Astrocyte (in vitro differentiated cells and primary cell): ENCODE measurements at regions not wholly inside any gene's neighbourhood (a gene's known extent, or its start where the extent isn't known, plus 50 kb on each side); places are given as distances from the start of the nearest gene placed in this dataset.

Experiments used
- DNase-seq: peaks from one replicate; pipeline ENCODE4 v3.0.0-alpha.2; 2010; ENCODE audit warnings: low read depth
- FAIRE-seq: peaks from 2 replicates; lab custom pipeline; 2011; peaks lifted over from hg19 to GRCh38; lab: Jason Lieb, UNC
- H2AFZ ChIP-seq: 2 replicates; pipeline ENCODE4 v1.6.0; 2012; ENCODE audit warnings: low read depth, low read length, inconsistent platforms
- H3K27ac ChIP-seq: 2 replicates; pipeline ENCODE4 v1.5.1; 2011; ENCODE audit warnings: low read depth, low read length, inconsistent platforms
- H3K27me3 ChIP-seq: 2 replicates; pipeline ENCODE4 v1.6.0; 2011; ENCODE audit warnings: low read length, inconsistent platforms; ENCODE audit not compliant: insufficient read depth
- H3K36me3 ChIP-seq: 2 replicates; pipeline ENCODE4 v1.5.1; 2011; ENCODE audit warnings: low read length, inconsistent platforms; ENCODE audit not compliant: insufficient read depth
- H3K4me1 ChIP-seq: 2 replicates; pipeline ENCODE4 v1.5.1; 2011; ENCODE audit warnings: low read length, inconsistent platforms; ENCODE audit not compliant: insufficient read depth
- H3K4me2 ChIP-seq: 2 replicates; pipeline ENCODE4 v1.6.0; 2012; ENCODE audit warnings: low read length, inconsistent platforms
- H3K4me3 ChIP-seq: 2 replicates; pipeline ENCODE4 v1.5.1; 2011; ENCODE audit warnings: low read depth, mild to moderate bottlenecking, low read length, inconsistent platforms; ENCODE audit not compliant: insufficient read depth
- H3K79me2 ChIP-seq: 2 replicates; pipeline ENCODE4 v1.6.0; 2012; ENCODE audit warnings: mild to moderate bottlenecking, low read length, inconsistent platforms; ENCODE audit not compliant: insufficient read depth
- H3K9ac ChIP-seq: 2 replicates; pipeline ENCODE4 v1.6.0; 2012; ENCODE audit warnings: mild to moderate bottlenecking, low read length, inconsistent platforms
- H3K9me3 ChIP-seq: 2 replicates; pipeline ENCODE4 v1.5.1; 2012; ENCODE audit warnings: low read depth, mild to moderate bottlenecking, low read length, inconsistent platforms; ENCODE audit not compliant: insufficient read depth
- H4K20me1 ChIP-seq: 2 replicates; pipeline ENCODE4 v1.6.0; 2012; ENCODE audit warnings: low read length, inconsistent platforms; ENCODE audit not compliant: insufficient read depth
- H3K27ac Mint-ChIP-seq: one replicate; pipeline ENCODE4 v1.8.0; 2021; ENCODE audit warnings: mild to moderate bottlenecking, mixed read lengths; ENCODE audit not compliant: unreplicated experiment
- H3K27me3 Mint-ChIP-seq: one replicate; pipeline ENCODE4 v1.8.0; 2021; ENCODE audit warnings: low read depth, mixed read lengths; ENCODE audit not compliant: unreplicated experiment
- H3K36me3 Mint-ChIP-seq: one replicate; pipeline ENCODE4 v1.8.0; 2021; ENCODE audit warnings: low read depth, mixed read lengths; ENCODE audit not compliant: unreplicated experiment
- H3K4me1 Mint-ChIP-seq: one replicate; pipeline ENCODE4 v1.8.0; 2021; ENCODE audit warnings: low read depth, mixed read lengths; ENCODE audit not compliant: unreplicated experiment
- H3K4me3 Mint-ChIP-seq: one replicate; pipeline ENCODE4 v1.8.0; 2021; ENCODE audit warnings: mild to moderate bottlenecking, moderate library complexity, mixed read lengths; ENCODE audit not compliant: unreplicated experiment
- H3K9me3 Mint-ChIP-seq: one replicate; pipeline ENCODE4 v1.8.0; 2021; ENCODE audit warnings: mild to moderate bottlenecking, mixed read lengths; ENCODE audit not compliant: unreplicated experiment
- EZH2 ChIP-seq: IDR thresholded peaks from 2 replicates; pipeline ENCODE4 v1.6.1; 2012; ENCODE audit warnings: mild to moderate bottlenecking, low read length, inconsistent platforms; ENCODE audit not compliant: insufficient read depth
- TF ChIP-seq, protein P1 (sequence below): IDR thresholded peaks from 2 replicates; pipeline ENCODE4 v1.5.1; 2011; ENCODE audit warnings: low read depth, mild to moderate bottlenecking, inconsistent platforms, low read length, moderate library complexity; ENCODE audit not compliant: insufficient read depth

DNA sequence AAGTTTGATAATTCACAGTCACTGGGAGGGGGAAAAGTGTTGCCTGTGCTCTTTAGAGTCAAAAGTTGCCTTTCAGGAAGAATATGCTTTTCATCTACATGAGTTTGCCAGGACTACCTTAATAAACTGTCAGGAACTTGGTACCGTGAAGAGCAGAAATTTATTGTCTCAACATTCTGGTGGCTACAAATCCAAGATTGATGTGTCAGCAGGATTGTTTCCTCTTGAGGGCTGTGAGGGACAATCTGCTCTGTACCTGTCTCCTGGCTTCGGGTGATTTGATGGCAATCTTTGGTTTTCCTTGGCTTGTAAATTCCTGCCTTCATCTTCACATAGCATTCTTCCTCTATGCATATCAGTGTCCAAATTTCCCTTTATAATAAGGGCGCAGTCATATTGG is 277.2 kb downstream of the PDGFC start:
- Mint-ChIP-seq H3K4me1 (peaks cover 3% of the 10 kb centered on the region), H3K9me3 (no peaks in the 10 kb centered on the region), H3K27me3 (no peaks in the 10 kb centered on the region), H3K36me3 (no peaks in the 10 kb centered on the region), H3K27ac (no peak overlapping the region), H3K4me3 (no peak overlapping the region)
- H4K20me1 ChIP-seq, result no peaks in the 10 kb centered on the region
- no peaks in the 10 kb centered on the region for H3K4me1 ChIP-seq
- H3K9me3 ChIP-seq, result no peaks in the 10 kb centered on the region
- FAIRE-seq, result no peak
- DNase-seq, result no peak
- H3K27ac ChIP-seq, result no peak overlapping the region
- H3K4me3 ChIP-seq, result no peak overlapping the region
- H2AFZ ChIP-seq, result no peak overlapping the region
- H3K79me2 ChIP-seq, result no peaks in the 10 kb centered on the region
- H3K27me3 ChIP-seq, result no peaks in the 10 kb centered on the region
- no peak overlapping the region for H3K4me2 ChIP-seq
- no peaks in the 10 kb centered on the region for H3K36me3 ChIP-seq
- no peak overlapping the region for H3K9ac ChIP-seq
- TF ChIP-seq, protein P1, sequence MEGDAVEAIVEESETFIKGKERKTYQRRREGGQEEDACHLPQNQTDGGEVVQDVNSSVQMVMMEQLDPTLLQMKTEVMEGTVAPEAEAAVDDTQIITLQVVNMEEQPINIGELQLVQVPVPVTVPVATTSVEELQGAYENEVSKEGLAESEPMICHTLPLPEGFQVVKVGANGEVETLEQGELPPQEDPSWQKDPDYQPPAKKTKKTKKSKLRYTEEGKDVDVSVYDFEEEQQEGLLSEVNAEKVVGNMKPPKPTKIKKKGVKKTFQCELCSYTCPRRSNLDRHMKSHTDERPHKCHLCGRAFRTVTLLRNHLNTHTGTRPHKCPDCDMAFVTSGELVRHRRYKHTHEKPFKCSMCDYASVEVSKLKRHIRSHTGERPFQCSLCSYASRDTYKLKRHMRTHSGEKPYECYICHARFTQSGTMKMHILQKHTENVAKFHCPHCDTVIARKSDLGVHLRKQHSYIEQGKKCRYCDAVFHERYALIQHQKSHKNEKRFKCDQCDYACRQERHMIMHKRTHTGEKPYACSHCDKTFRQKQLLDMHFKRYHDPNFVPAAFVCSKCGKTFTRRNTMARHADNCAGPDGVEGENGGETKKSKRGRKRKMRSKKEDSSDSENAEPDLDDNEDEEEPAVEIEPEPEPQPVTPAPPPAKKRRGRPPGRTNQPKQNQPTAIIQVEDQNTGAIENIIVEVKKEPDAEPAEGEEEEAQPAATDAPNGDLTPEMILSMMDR, result no peak
- no peak for TF ChIP-seq EZH2

DNA sequence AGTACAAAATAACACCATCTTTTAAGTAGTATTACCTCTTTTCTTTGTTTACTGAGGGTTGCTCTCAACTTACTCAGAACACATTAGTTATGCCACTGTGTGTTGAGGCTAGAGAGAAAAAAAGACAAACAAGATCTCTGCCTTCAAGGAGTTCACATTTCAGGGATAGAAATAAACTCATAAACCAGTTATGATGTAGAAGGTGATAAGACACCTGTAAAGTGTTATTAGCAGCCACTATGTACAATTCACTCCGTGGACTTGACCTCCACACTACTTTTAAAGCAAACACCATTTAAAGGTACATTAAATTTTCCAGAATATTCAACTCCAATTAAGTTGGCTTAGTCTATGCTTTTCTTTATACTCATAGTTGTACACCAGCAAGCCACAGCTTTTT is 278.0 kb downstream of the PDGFC start:
- Histone ChIP-seq H4K20me1 (no peaks in the 10 kb centered on the region), H3K79me2 (no peaks in the 10 kb centered on the region), H3K4me2 (no peak overlapping the region), H3K9ac (no peak overlapping the region), H2AFZ (no peak overlapping the region), H3K4me1 (no peaks in the 10 kb centered on the region), H3K36me3 (no peaks in the 10 kb centered on the region), H3K27ac (no peak overlapping the region), H3K27me3 (no peaks in the 10 kb centered on the region), H3K4me3 (no peak overlapping the region), H3K9me3 (no peaks in the 10 kb centered on the region)
- Mint-ChIP-seq H3K27ac (no peak overlapping the region), H3K36me3 (no peaks in the 10 kb centered on the region), H3K9me3 (no peaks in the 10 kb centered on the region), H3K4me1 (peaks cover 3% of the 10 kb centered on the region), H3K27me3 (no peaks in the 10 kb centered on the region), H3K4me3 (no peak overlapping the region)
- no peak for TF ChIP-seq EZH2
- TF ChIP-seq, protein P1, result no peak
- FAIRE-seq (no peak), DNase-seq (no peak)

DNA sequence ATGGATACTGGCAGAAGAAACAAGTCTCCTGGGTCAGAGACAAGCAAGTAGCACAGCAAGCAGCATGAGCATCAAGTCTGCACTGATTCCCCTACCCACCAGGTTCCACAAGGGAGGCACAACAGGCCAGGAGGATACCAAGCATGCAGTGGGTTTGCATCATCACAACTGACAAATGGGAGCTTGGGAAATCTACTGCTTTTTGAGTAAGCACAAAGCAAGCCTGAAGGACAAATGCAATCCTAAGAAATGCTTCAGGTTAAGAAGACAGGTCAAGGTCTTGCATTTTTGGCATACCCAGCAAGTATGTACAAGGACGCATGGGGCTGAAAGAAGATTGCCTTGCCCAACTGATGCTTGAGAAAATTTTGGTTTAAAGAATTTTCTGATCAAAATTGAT is 279.6 kb downstream of the PDGFC start:
- Histone ChIP-seq H3K9ac (no peak overlapping the region), H3K4me2 (no peak overlapping the region), H3K36me3 (no peaks in the 10 kb centered on the region), H3K4me3 (no peak overlapping the region), H4K20me1 (no peaks in the 10 kb centered on the region), H2AFZ (no peak overlapping the region), H3K9me3 (no peaks in the 10 kb centered on the region), H3K79me2 (no peaks in the 10 kb centered on the region), H3K27me3 (no peaks in the 10 kb centered on the region), H3K4me1 (no peaks in the 10 kb centered on the region), H3K27ac (no peak overlapping the region)
- FAIRE-seq (no peak), DNase-seq (no peak)
- TF ChIP-seq, protein P1, result no peak
- TF ChIP-seq EZH2, result no peak
- H3K4me3 Mint-ChIP-seq, result no peak overlapping the region
- H3K4me1 Mint-ChIP-seq, result peaks cover 3% of the 10 kb centered on the region
- H3K36me3 Mint-ChIP-seq, result no peaks in the 10 kb centered on the region
- H3K27me3 Mint-ChIP-seq, result no peaks in the 10 kb centered on the region
- no peaks in the 10 kb centered on the region for H3K9me3 Mint-ChIP-seq
- H3K27ac Mint-ChIP-seq, result no peak overlapping the region
